Tibial nerve (tissue), 4 donors: ENCODE measurements at regions not wholly inside any gene's neighbourhood (a gene's known extent, or its start where the extent isn't known, plus 50 kb on each side); places are given as distances from the start of the nearest gene placed in this dataset.

Source experiments
- DNase-seq, 2 donors: peaks; one replicate each; pipeline ENCODE4 v3.0.0-alpha.2; 2019; ENCODE audit warnings: low spot score in 2 of 2
- H3K27ac ChIP-seq, 4 donors: fragments of 200-600 bp; sonication (generic) in 3 of 4; one replicate each; pipeline ENCODE4 v1.5.1; 2017 to 2019; ENCODE audit warnings: mild to moderate bottlenecking in 1 of 4
- H3K27me3 ChIP-seq, 2 donors: fragments of 200-600 bp; sonication (generic) in 1 of 2; one replicate each; pipeline versions ENCODE4 v1.5.1 to v1.6.0; 2017 to 2019
- H3K36me3 ChIP-seq, 3 donors: fragments of 200-600 bp; sonication (generic); one replicate each; pipeline ENCODE4 v1.5.1; 2018 to 2019
- H3K4me1 ChIP-seq, 4 donors: fragments of 200-600 bp; sonication (generic) in 3 of 4; one replicate each; pipeline ENCODE4 v1.5.1; 2017 to 2019
- H3K4me3 ChIP-seq, 4 donors: fragments of 200-600 bp; sonication (generic) in 3 of 4; one replicate each; pipeline ENCODE4 v1.5.1; 2017 to 2019; ENCODE audit warnings: mild to moderate bottlenecking in 1 of 4, moderate library complexity in 1 of 4
- H3K9me3 ChIP-seq, 4 donors: fragments of 200-600 bp; sonication (generic) in 3 of 4; one replicate each; pipeline ENCODE4 v1.5.1; 2017 to 2019
- CTCF ChIP-seq, 5 experiments: fragments of 200-600 bp in 3 of 5; fragments of 450-650 bp in 2 of 5; sonication (generic) in 3 of 5; IDR thresholded peaks; one replicate each; pipeline ENCODE4 v1.5.1; 2016 to 2019; ENCODE audit warnings: antibody characterized with exemption in 5 of 5, mild to moderate bottlenecking in 3 of 5, moderate library complexity in 2 of 5
- EP300 ChIP-seq, 2 donors: sonication (generic); formaldehyde crosslinking; IDR thresholded peaks; one replicate each; pipeline ENCODE4 v1.6.1; 2017; ENCODE audit warnings: antibody characterized with exemption in 2 of 2, mild to moderate bottlenecking in 1 of 2
- POLR2A ChIP-seq, 2 donors: fragments of 450-650 bp; IDR thresholded peaks; one replicate each; pipeline ENCODE4 v1.6.1; 2017; ENCODE audit warnings: antibody characterized with exemption in 2 of 2, mild to moderate bottlenecking in 2 of 2, moderate library complexity in 2 of 2
- WGBS, 2 donors: methylation state at CpG; one replicate each; pipeline ENCODE4 v1.1.5; 2018; 5-methylcytosine and 5-hydroxymethylcytosine counted together

- no peaks in the 10 kb centered on the region for H3K4me1 ChIP-seq
- DNase-seq, result no peak
- no peaks in the 10 kb centered on the region for H3K9me3 ChIP-seq
- H3K4me3 ChIP-seq, result no peak overlapping the region
- H3K27ac ChIP-seq, result no peak overlapping the region
- TF ChIP-seq POLR2A (IDR thresholded peaks at IDR 0.05), result no peak
- TF ChIP-seq EP300 (IDR thresholded peaks at IDR 0.05), result no peak
- H3K36me3 ChIP-seq, result no peaks in the 10 kb centered on the region
- 81% methylated on average over 1 of the region's 1 CpG for WGBS, 2 donors
- no peaks in the 10 kb centered on the region for H3K27me3 ChIP-seq
Observed at GRCh38 chr10:90458054-90458453, 399.8 kb downstream of the HTR7 start.

- no peaks in the 10 kb centered on the region for H3K27me3 ChIP-seq
- TF ChIP-seq POLR2A (IDR thresholded peaks at IDR 0.05), result no peak
- no peak for TF ChIP-seq EP300 (IDR thresholded peaks at IDR 0.05)
- no peak for TF ChIP-seq CTCF (IDR thresholded peaks at IDR 0.05)
- H3K9me3 ChIP-seq, result no peaks in the 10 kb centered on the region
- no peaks in the 10 kb centered on the region for H3K4me1 ChIP-seq
- H3K4me3 ChIP-seq, result no peak overlapping the region
- 61 to 78% methylated on average over 1 of the region's 1 CpG for WGBS, 2 donors
- H3K27ac ChIP-seq, result no peak overlapping the region
- no peak for DNase-seq
- no peaks in the 10 kb centered on the region for H3K36me3 ChIP-seq
Observed at GRCh38 chr10:90458571-90458970, 399.3 kb downstream of the HTR7 start.

GRCh38 chr10:90461437-90462155 lies 396.2 kb downstream of the HTR7 start:
- Histone ChIP-seq H3K36me3 (no peaks in the 10 kb centered on the region), H3K9me3 (no peaks in the 10 kb centered on the region), H3K4me3 (no peak overlapping the region), H3K4me1 (no peaks in the 10 kb centered on the region), H3K27ac (no peak overlapping the region), H3K27me3 (no peaks in the 10 kb centered on the region)
- TF ChIP-seq EP300 (IDR thresholded peaks at IDR 0.05) (no peak), CTCF (IDR thresholded peaks at IDR 0.05) (no peak), POLR2A (IDR thresholded peaks at IDR 0.05) (no peak)
- DNase-seq, result no peak
- 25 to 34% methylated on average over 4 of the region's 4 CpGs for WGBS, 2 donors

- WGBS, 2 donors, result 90 to 95% methylated on average over 2 of the region's 2 CpGs
- no peaks in the 10 kb centered on the region for H3K36me3 ChIP-seq
- no peaks in the 10 kb centered on the region for H3K9me3 ChIP-seq
- H3K27me3 ChIP-seq, result no peaks in the 10 kb centered on the region
- no peak overlapping the region for H3K4me3 ChIP-seq
- no peak for TF ChIP-seq POLR2A (IDR thresholded peaks at IDR 0.05)
- no peak for TF ChIP-seq CTCF (IDR thresholded peaks at IDR 0.05)
- no peak for TF ChIP-seq EP300 (IDR thresholded peaks at IDR 0.05)
- no peaks in the 10 kb centered on the region for H3K4me1 ChIP-seq
- DNase-seq, result no peak
- no peak overlapping the region for H3K27ac ChIP-seq
Observed at GRCh38 chr10:90462749-90463470, 394.9 kb downstream of the HTR7 start.

- 46 to 52% methylated on average over 1 of the region's 1 CpG for WGBS, 2 donors
- no peaks in the 10 kb centered on the region for H3K36me3 ChIP-seq
- H3K27ac ChIP-seq, result no peak overlapping the region
Observed at GRCh38 chr10:90464329-90464728, 393.5 kb downstream of the HTR7 start.

More at GRCh38 chr10:90464329-90464728, 393.5 kb downstream of the HTR7 start:
- Histone ChIP-seq H3K27me3 (no peaks in the 10 kb centered on the region), H3K4me3 (no peak overlapping the region), H3K4me1 (no peaks in the 10 kb centered on the region), H3K9me3 (no peaks in the 10 kb centered on the region)
- no peak for TF ChIP-seq POLR2A (IDR thresholded peaks at IDR 0.05)
- no peak for TF ChIP-seq CTCF (IDR thresholded peaks at IDR 0.05)
- no peak for DNase-seq
